Fibroblast of mammary gland (primary cell): ENCODE measurements at regions not wholly inside any gene's neighbourhood (a gene's known extent, or its start where the extent isn't known, plus 50 kb on each side); places are given as distances from the start of the nearest gene placed in this dataset.
"Not testable (repeated sequence)": the region's sequence is repeated elsewhere in the genome, so short reads cannot be mapped to it uniquely, and the experiment has no call there.

Experiments
- DNase-seq: peaks from one replicate; pipeline ENCODE4 v3.0.0-alpha.2; 2010; ENCODE audit warnings: low read depth
- H3K4me3 ChIP-seq: 2 replicates; pipeline ENCODE4 v1.5.1; 2011; ENCODE audit warnings: low read depth, mild to moderate bottlenecking, low read length, moderate library complexity; ENCODE audit not compliant: control insufficient read depth
- CTCF ChIP-seq: conservative IDR thresholded peaks from 2 replicates; pipeline ENCODE4 v1.5.1; 2011; ENCODE audit warnings: low read depth, low read length, inconsistent platforms; ENCODE audit not compliant: control insufficient read depth, insufficient read depth

DNA sequence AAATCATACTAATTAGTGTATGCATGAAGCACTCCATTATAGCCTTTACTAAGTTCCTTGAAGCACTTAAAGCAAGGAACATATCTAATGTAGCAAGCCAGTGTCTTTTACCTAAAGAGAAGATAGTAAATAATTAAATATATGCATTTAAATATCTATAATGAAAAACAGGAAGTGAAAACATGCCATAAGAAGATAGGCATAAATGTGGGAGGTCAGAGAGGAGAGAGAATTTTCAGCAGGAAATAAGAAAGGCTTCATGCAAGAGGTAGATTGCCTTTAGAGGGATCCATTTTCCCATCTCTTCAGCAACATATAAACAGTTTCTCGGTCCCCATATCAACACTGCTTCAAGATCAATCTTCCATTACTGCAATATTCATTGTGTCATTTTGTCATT lies 599.8 kb downstream of the FRK start:
- no peak for TF ChIP-seq CTCF
- H3K4me3 ChIP-seq: no peak overlapping the region
- no peak for DNase-seq

GRCh38 chr6:115456848-115457247 lies 603.8 kb downstream of the FRK start:
- no peak for TF ChIP-seq CTCF
- H3K4me3 ChIP-seq: no peak overlapping the region
- no peak for DNase-seq

GRCh38 chr6:115443825-115444478 lies 616.7 kb downstream of the FRK start:
- DNase-seq: no peak
- H3K4me3 ChIP-seq: no peak overlapping the region
- no peak for TF ChIP-seq CTCF

DNA sequence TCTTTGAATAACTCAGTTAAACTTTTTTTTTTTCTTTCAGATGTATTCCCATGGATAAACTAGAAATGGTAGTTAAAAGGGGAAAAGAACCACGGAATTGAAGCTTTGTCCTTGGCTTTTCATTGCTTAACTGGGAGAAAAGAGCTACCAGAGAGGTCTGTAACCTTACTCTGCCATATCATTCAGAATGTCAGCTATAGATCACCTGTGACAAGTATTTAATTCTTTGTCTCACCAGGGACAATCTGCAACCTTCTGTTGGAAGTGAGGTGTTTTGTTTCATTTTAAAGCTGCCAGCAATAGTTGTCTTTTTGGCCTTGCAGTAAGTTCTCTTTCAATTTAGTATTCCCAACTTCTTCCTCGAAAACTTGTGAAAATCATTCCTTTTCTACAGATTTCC lies 618.4 kb downstream of the FRK start:
- TF ChIP-seq CTCF: no peak
- no peak overlapping the region for H3K4me3 ChIP-seq
- DNase-seq: no peak

DNA sequence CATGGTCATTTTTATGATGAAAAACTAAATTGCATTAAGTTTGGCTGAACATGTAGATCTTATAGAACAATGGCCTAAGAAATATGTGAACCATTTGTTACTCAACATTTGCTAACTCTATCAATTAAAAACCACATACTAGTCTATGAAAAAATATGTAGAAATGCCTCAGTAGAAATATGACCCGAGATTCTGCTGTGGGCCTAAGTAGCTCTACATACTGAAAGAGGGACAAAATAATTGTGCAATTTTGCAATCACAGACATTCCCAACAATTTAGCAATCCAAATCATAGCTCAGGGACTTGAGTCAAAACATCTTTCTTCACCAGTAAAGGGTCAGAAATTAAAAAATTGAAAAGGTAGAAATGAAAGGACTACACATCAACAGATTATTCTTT lies 619.0 kb downstream of the FRK start:
- no peak overlapping the region for H3K4me3 ChIP-seq
- DNase-seq: peak; percentile 2
- TF ChIP-seq CTCF: no peak

- DNase-seq: no peak
- TF ChIP-seq CTCF: no peak
- no peak overlapping the region for H3K4me3 ChIP-seq
These were observed 645.3 kb downstream of the FRK start for GRCh38 chr6:115415378-115415777.

- H3K4me3 ChIP-seq, DNase-seq: not testable (repeated sequence)
These were observed 645.8 kb downstream of the FRK start for GRCh38 chr6:115414916-115415315.
